HG02763 (cell line): ENCODE measurements at regions not wholly inside any gene's neighbourhood (a gene's known extent, or its start where the extent isn't known, plus 50 kb on each side); places are given as distances from the start of the nearest gene placed in this dataset.
"Not testable (repeated sequence)": the region's sequence is repeated elsewhere in the genome, so short reads cannot be mapped to it uniquely, and the experiment has no call there.

ENCODE experiments used
- ATAC-seq: cut with Tn5 transposase; IDR thresholded peaks from one replicate; pipeline ENCODE4 v1.9.1; 2021; ENCODE audit warnings: mild to moderate bottlenecking, moderate library complexity; ENCODE audit not compliant: unreplicated experiment

- ATAC-seq = no peak
Measured at GRCh38 chr5:171541341-171541776, 121.9 kb downstream of the FGF18 start.

- ATAC-seq = no peak
Measured at GRCh38 chr5:171542525-171543140, 123.2 kb downstream of the FGF18 start.

GRCh38 chr5:171543148-171543815 is 123.8 kb downstream of the FGF18 start:
- ATAC-seq = no peak

GRCh38 chr5:171544913-171545765 is 125.7 kb downstream of the FGF18 start:
- ATAC-seq = no peak

- no peak for ATAC-seq
Measured at GRCh38 chr5:171549274-171549673, 129.8 kb downstream of the FGF18 start.

GRCh38 chr5:171553817-171554216 is 134.4 kb downstream of the FGF18 start:
- not testable (repeated sequence) for ATAC-seq

GRCh38 chr5:171555160-171555559 is 135.7 kb downstream of the FGF18 start:
- ATAC-seq = no peak

GRCh38 chr5:171562822-171563221 is 143.4 kb downstream of the FGF18 start:
- no peak for ATAC-seq

- no peak for ATAC-seq
Measured at GRCh38 chr5:171568389-171568788, 148.9 kb downstream of the FGF18 start.

GRCh38 chr5:171569065-171569712 is 149.7 kb downstream of the FGF18 start:
- ATAC-seq = no peak

- ATAC-seq = no peak
Measured at GRCh38 chr5:171570244-171570825, 150.9 kb downstream of the FGF18 start.

GRCh38 chr5:171571663-171572062 is 152.2 kb downstream of the FGF18 start:
- no peak for ATAC-seq

GRCh38 chr5:171573021-171573420 is 153.6 kb downstream of the FGF18 start:
- no peak for ATAC-seq

- ATAC-seq = no peak
Measured at GRCh38 chr5:171573451-171574225, 154.2 kb downstream of the FGF18 start.

- ATAC-seq = no peak
Measured at GRCh38 chr5:171574376-171574775, 154.9 kb downstream of the FGF18 start.

GRCh38 chr5:171575386-171575785 is 155.9 kb downstream of the FGF18 start:
- ATAC-seq = no peak

- no peak for ATAC-seq
Measured at GRCh38 chr5:171575808-171576207, 156.4 kb downstream of the FGF18 start.

- no peak for ATAC-seq
Measured at GRCh38 chr5:171577042-171577758, 157.8 kb downstream of the FGF18 start.

GRCh38 chr5:171578049-171578828 is 158.8 kb downstream of the FGF18 start:
- no peak for ATAC-seq
